HG03565 (cell line): ENCODE measurements at regions not wholly inside any gene's neighbourhood (a gene's known extent, or its start where the extent isn't known, plus 50 kb on each side); places are given as distances from the start of the nearest gene placed in this dataset.

Experiments
- ATAC-seq: cut with Tn5 transposase; IDR thresholded peaks from one replicate; pipeline ENCODE4 v1.9.1; 2021; ENCODE audit warnings: mild to moderate bottlenecking, moderate library complexity; ENCODE audit not compliant: unreplicated experiment

DNA sequence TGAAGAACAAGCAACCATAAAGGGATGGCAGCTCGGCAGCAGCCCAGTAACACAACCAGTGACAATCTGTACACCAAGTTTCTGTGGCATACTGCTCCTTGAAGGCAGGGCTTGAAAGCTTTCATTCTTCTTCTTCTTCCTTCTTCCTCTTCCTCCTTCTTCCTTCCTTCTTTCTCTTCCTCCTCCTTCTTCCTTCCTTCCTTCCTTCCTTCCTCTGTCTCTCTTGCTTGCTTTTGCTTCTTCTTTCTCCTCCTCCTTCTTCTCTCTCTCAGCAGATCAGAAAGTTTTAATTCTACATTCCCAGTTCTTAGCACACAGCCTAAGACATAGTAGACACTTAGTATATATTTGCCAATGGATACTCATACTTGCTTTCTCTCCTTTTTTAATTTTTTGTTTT is 95.9 kb downstream of the GLUL start:
- no peak for ATAC-seq

DNA sequence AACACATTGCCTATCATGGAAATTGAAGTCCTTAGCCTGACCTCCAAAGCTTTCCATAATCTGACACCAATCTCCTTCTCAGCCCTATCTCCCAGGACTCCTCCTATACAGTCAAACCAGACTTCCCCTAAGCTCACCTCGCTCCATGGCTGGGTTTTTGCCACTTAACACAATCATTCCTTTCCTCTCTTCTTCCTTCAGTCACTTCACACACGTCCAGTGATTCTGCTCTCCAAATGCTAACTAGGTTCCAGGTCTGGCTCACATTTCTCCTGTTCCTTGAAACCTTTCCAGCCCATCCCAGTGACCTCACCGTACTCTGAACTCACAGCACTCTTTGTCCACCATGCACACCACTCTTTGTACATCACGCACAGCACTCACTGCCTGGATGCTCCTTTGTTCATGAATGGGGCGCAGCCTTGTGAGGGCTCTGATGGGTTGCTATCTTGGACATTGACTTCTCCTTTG is 98.4 kb downstream of the GLUL start:
- ATAC-seq = no peak

DNA sequence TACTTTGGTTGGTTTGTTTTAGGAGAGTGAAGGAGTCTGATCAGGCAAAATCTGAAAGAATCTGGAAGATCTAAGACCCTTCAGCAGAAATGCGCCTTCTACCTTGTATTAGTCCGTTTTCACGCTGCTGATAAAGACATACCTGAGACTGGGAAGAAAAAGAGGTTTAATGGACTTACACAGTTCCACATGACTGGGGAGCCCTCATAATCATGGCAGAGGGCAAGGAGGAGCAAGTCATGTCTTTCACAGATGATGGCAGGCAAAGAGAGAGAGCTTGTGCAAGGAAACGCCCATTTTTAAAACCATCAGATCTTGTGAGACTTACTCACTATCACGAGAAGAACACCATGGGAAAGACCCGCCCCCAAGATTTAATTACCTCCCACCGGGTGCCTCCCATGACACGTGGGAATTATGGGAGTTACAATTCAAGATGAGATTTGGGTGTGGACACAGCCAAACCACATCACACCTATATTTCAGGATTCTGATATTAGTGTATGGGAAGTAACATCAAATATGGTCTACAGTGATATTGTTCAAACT is 99.3 kb downstream of the GLUL start:
- ATAC-seq = no peak

- no peak for ATAC-seq
Measured at GRCh38 chr1:182291584-182292192, 99.9 kb downstream of the GLUL start.

GRCh38 chr1:182288749-182289604 is 102.6 kb downstream of the GLUL start:
- ATAC-seq = no peak

DNA sequence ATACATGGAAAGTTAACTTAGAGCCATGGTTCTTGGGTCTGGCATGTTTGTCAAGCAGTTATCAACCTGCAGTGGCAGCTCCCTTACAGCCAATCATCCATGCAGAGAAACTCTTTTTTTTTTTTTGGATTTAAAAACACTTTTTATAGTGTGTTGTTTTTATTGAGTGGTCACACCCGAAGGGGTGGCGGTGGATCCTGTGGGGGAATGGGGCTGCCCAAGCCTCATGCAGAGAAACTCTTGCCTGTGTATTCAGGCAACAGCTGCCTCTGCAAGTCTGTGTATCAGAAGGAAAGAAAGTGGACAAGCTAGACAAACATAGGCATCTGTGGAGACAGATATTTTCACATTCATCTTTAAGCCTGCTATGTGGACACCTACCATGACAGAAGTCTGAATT is 104.8 kb downstream of the GLUL start:
- no peak for ATAC-seq

- ATAC-seq = no peak
Measured at GRCh38 chr1:182283746-182284544, 107.6 kb downstream of the GLUL start.

DNA sequence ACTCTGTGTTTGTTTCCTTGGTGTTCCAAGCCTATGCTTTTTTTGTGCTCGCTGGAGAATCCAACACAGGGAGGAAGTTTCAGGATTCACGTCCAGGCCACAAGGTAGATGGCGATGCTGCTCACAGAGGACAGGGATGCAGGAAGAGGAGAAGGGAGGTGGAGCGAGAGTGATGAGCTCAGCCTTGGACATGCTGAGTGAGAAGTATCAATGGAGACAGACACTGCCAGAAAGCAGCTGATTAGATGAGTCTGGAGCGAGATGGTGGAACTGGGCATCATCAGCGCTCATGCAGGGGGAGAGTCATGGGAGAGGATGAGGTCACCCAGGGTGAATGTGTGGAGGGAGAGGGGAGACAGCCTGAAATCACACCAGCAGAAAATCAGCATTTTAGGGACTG is 110.0 kb downstream of the GLUL start:
- no peak for ATAC-seq

- no peak for ATAC-seq
Measured at GRCh38 chr1:182280504-182280900, 111.1 kb downstream of the GLUL start.

- ATAC-seq = no peak
Measured at GRCh38 chr1:182279724-182280503, 111.7 kb downstream of the GLUL start.

- ATAC-seq = no peak
Measured at GRCh38 chr1:182279302-182279701, 112.3 kb downstream of the GLUL start.

DNA sequence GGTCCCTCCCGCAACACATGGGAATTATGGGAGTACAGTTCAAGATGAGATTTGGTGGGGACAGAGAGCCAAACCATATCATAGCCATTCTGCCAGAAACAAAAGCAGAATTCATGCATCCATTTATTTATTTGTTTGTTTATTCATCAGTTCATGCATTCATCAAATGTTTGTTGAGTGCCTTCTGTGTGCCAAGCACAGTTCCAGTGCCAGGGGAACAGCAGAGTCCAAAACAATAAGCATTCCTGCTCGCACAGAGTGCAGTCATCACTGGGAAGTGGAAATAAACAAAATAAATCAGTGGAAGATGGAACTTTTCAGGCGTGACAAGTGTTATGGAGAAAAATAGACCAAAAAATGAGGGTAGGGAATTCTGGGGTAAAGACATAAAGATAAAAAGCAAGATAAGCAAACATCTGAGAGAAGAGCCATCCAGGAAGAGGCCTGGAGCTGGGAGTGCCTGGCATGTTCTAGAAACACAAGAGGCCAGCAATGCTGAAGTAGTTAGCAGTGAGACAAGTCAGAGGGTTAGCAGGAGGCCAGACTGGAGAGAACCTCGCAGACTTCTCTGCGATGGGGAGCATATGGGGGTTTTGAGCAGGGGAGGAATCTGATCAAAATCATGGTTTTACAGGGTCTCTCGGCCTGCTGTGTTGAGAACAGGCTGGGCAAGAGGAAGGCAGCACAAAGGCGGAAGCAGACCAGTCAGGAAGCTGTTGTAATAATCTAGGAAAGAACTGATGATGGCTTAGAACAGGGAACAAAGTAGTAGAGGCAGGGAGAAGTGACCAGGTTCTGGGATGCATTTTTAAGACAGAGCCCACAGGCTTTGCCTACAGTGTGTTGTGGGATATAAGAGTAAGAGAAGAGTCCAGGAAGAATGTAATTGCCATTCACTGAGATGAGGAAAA is 113.2 kb downstream of the GLUL start:
- ATAC-seq = no peak

GRCh38 chr1:182275271-182275670 is 116.3 kb downstream of the GLUL start:
- no peak for ATAC-seq

- no peak for ATAC-seq
Measured at GRCh38 chr1:182274618-182275017, 117.0 kb downstream of the GLUL start.

- ATAC-seq = no peak
Measured at GRCh38 chr1:182270731-182271130, 120.9 kb downstream of the GLUL start.

DNA sequence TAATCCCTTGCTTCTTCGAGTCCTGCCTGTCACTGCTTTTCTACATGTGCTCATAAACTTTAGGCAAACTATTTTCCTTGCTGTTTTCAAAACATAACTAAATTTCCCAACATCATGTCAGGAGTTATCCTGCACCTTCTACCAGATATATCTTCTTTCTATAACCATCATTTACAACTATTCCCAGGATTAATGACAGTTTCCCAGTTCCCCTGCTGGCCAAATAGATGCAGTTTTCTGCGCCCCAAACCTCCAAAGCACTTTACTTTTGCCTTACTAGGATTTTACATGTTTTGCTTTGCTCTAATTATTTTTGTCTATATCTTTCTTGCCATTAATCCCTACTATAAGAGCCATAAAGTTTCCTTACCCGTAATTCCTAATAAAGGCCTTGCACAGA is 122.5 kb downstream of the GLUL start:
- no peak for ATAC-seq

GRCh38 chr1:182268669-182269068 is 122.9 kb downstream of the GLUL start:
- ATAC-seq = no peak

DNA sequence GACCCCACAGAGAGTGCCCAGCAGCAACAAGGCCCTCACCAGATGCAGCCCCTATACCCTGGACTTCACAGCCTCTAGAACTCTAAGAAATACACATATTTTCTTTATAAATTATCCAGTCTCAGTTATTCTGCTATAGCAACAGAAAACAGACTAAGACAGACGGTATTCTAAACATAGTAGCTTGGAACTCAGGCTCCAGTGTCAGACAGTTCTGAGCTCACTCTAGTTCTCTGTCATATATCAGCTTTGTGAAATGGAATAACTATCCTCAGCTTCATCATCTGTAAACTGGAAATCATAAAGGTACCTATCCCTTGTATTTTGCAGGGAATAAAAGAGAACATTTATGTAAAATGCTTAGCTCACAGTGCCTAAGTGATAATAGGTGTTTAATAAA is 127.4 kb downstream of the GLUL start:
- no peak for ATAC-seq

- ATAC-seq = no peak
Measured at GRCh38 chr1:182263706-182264105, 127.9 kb downstream of the GLUL start.

DNA sequence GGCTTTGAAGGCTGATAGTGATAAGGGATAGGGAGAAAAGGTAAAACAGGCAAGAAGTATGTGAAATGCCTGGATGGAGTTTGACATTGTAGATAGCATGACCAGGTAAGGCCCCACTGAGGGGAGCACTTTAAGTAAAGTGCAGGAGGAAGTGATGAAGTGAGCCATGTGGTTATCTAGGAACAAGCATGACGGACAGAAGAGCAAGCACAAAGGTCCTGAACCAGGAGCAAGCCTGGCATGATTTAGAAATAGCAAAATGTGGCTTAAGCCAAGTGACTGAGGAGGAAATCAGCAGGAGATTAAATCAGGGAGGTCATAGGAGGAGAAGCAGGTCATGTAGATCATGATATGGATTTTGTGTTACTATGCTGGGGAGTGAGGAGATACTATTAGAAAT is 129.2 kb downstream of the GLUL start:
- ATAC-seq = no peak
